NCI-H2227 (cell line): ENCODE measurements at regions not wholly inside any gene's neighbourhood (a gene's known extent, or its start where the extent isn't known, plus 50 kb on each side); places are given as distances from the start of the nearest gene placed in this dataset.
"Not testable (repeated sequence)": the region's sequence is repeated elsewhere in the genome, so short reads cannot be mapped to it uniquely, and the experiment has no call there.

Source experiments
- DNase-seq: peaks from one replicate; lab custom pipeline; 2025; ENCODE audit not compliant: unreplicated experiment; lab: John Stamatoyannopoulos, UW

GRCh38 chr2:150066490-150066889, 421.0 kb downstream of the RND3 start:
- DNase-seq, result no peak

GRCh38 chr2:150063931-150064548, 423.4 kb downstream of the RND3 start:
- DNase-seq, result no peak

- DNase-seq, result no peak
Measured at GRCh38 chr2:150063432-150063889, 424.0 kb downstream of the RND3 start.

DNA sequence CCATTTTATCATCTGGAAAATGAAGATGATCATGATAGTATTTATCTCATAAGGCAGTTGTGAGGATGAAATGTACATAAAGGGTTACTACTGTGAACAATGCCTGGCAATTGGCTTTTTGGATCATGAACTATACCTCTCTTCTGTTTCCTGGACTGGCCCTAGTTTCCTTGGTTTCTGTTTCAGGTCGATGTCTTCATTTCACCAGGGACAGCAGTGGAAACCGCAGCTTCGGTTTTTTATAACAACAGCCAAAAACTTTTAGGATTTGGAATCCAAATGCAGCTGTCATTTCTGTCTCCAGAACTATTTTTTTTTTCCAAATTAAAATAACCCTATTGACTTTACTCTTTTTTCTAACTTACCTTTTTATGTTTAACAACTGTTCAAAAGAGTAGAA, 425.1 kb downstream of the RND3 start:
- DNase-seq, result no peak

GRCh38 chr2:150060341-150060740, 427.1 kb downstream of the RND3 start:
- DNase-seq, result no peak

DNA sequence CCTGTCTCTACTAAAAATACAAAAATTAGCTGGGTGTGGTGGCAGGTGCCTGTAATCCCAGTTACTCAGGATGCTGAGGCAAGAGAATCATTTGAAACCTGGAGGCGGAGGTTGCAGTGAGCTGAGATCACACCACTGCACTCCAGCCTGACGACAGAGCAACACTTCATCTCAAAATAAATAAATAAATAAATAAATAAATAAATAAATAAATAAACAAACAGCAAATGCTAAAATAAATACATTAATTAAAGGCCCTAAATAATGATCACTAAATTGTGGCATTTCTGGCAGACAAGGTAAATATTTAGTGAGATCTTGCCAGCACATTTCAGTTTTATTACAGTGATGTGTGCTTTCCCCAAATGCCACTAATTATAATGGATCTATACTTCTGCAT, 427.8 kb downstream of the RND3 start:
- not testable (repeated sequence) for DNase-seq

DNA sequence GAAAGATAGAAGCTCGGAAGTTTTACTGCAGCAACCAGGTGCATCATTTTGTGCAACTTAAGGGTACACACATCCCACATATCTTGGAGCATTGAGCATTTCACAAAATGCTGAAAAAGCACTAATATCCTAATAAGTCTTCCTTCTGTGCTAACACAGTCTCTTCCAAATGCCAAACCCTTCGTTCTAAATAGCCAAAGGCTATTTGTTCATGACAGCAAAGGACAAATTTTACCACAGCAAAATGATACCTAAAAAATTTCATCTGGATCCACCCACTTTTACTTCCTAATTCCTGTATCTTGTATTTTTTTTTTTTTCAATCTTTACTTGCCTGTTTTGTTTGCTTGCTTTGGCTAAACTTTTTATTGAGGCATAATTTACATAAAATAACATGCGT, 435.0 kb downstream of the RND3 start:
- DNase-seq, result no peak

GRCh38 chr2:150051004-150051403, 436.5 kb downstream of the RND3 start:
- DNase-seq, result no peak

DNA sequence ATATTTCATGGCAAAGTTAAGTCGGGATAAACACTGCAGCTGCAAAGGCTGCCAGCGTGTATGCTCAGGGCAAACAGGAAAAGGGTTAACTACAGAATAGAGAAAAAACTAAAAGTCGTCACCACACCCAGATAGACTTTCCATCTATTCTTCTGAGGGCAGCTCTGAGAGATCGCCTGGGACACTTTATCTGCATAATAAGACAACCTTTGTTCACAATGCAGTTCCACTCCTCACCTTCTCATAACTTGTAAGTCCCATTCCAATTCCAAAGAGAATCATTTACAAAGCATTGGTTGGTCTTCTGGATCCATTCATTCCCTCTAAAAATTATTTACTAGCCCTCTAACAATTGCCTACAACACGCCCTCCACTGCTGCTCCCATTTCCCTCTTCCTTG, 437.4 kb downstream of the RND3 start:
- no peak for DNase-seq

DNA sequence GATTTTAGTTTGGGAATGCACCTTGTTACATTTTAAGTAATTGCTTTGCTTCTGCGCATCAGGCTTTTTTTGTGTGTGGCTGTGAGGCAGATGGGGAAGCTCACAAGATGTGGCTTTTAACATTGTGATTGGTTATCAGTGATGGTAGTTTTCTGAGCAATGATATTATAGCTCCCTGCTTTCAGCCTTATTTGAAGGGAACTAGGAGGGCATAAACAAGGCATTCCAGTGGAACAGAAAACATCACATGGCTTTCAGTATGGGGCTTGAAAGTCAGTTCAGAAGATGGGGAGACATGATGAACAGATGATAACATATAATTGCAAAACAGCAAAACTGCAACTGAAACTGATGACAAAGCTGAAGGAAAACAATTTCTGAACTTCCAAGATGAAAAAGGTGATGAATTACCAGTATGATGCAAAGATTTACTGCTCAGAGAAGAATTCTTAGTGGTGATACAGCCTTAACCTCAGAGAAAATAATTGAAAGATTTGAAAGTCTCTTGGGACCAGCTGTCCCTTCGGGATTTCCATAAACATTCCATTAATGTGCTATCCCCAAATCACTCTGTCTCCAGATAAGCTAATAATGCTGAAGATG, 439.7 kb downstream of the RND3 start:
- DNase-seq, result no peak

DNA sequence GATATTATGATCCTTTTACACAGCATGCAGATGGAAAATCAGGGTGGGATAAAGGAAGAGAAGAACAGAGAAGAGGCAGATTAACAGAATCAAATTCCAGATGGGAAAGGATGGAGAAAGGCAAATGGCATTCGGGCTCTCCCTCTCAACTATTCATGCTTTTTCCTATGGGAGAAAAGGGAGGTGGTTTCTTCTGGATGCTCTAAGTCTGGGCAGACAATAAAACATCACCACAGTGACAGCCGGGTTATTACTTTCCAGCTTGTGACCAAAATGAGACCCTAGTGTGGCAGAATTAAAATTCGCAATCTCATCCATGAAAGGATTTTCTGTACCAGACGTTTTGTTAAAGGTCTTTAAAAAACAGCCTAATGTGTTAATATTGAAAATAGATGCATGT, 440.7 kb downstream of the RND3 start:
- DNase-seq, result no peak

DNA sequence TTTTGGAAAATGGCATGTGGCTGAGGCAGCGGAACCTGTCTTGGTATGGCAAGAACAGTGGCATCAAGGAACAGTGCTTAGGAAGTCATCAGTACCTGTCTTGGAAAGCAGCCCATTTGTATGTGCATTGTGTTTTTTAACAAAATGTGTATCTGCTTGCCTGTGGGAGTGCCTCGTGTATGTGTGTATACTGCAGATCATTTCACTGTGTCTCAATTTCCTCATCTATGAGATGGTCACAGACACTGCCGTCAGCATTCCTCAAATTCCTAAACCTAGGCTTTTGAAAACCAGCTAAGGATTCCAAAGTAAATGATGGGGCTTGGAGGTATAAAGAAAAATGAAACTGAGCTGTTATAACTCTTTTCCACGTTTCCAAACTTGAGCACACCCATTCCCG, 441.3 kb downstream of the RND3 start:
- no peak for DNase-seq

DNA sequence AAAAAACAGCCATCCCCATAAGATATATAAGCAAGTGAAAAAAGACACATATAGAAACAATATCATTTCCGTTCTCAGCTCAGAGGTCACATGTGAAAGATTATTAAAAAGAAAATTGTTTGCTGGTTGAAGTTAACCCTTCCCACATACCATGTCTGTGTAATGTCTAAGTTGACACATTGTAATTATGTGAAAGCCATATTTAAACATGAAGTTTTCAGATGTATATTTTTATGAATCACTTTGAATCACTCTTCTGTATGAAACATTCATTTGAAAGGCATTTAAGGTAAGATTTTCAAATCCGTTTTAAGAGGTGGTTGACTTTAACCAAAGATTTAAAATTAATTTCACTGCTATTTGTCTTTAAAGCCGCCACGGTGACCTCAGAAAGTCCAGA, 441.9 kb downstream of the RND3 start:
- no peak for DNase-seq

DNA sequence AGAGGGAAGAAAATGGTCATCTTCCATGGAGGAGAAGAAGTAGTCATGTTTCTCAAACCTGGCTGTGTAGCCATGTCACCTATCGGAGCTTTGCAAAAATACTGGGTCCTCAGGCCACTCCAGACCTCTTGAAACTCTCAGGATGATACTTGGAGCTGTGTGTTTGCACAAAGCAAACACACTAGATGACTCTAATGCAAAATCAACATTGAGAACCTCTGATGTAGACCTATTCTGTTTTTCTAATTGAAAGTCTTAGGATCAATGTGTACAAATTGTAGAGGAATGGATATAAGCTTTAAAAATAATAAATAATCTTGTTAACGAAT, 444.3 kb downstream of the RND3 start:
- DNase-seq, result no peak

DNA sequence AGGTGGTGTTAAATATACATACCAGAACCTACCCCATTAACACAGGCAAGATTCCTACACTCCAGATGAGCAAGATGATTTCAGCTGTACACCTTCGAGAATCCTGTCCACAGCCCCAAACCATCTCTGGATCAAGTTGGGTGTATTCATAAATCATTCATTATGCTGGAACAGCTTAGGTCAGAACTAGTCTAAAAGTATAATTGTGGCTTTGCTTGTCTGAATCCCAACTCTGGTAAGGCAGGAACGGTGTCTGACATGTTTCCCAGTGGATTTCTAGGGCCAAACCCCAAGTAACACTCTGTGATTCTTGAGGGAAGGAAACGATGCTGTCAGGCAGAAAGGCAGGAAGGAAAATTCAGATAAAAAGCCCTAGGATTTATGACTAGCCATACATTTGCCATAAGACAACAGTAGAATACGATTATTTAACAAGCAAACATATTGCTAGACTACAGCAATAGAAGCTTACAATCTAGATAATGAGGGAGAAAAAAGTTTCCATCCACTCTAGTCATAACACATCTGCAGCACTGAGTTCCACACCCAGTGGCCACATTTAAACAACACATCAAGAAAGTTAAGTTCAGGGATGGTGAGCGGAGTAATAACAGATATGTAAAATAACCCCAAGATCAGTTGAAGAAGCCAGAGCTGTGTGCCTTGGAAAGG, 444.8 kb downstream of the RND3 start:
- DNase-seq, result no peak

DNA sequence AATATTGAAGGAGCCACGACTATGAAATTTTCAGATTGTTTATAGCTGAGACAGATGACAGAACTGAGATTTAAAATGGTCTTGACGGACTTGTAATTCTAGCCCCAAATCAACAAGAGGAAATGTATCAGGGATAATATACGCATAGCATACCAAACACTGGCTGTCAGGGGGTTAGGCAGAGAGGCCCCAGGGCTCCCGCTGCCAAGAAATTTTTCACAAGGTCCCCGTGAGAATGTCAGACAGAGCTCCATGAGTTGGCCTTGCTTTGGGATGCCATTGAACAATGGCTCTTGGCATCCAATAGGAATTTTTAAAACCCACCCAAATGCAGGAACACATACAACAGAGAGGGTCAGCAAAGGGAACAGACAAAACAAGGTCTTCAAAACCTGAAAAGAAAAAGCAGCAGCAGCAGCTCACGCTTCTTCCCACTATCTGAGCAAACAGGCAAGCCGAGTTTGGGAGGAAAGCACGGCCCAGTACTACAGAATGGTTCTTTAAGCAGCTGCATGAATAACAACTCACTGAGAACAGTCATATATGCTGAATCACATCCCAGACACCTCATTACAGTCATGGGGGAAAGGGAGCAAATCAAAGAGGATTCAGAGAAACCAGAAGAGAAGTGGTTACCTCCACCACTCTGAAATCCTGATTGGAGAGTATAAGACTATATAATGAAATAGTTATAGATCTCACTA, 445.6 kb downstream of the RND3 start:
- DNase-seq, result no peak

DNA sequence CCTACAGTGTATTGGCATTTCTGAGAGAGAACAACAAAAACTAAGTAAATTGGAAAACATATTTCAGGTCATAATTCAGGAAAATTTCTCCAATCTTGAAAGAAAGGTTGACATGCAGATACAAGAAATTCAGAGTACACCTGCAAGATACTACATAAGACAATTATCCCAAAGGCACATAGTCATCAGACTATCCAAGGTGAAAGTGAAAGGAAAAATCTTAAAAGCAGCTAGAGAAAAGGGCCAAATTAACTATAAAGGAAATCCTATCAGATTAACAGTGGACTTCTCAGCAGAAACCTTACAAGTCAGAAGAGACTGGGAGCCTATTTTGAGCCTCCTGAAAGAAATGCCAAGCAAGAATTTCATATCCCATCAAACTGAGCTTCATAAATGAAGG, 449.0 kb upstream of the MMADHC start:
- no peak for DNase-seq

DNA sequence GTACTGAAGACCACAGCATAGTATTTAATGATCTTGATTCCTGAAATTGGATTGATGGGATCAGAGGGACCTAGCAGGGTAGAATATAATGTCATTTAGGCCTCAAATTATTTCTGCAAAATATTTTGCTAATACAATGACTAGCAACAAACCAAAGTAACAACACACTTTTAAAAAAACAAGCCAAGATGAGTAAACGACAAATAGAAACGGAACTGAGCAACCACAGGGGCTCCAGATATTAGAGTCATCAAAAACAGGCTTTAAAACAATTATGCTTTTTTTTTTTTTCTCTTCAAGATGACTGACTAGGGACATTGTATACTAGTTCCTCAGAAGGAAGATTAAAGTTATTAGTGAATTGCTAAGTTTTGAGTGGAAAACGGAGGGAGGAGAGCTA, 447.1 kb upstream of the MMADHC start:
- no peak for DNase-seq

GRCh38 chr2:150030436-150031190, 443.0 kb upstream of the MMADHC start:
- DNase-seq, result no peak

GRCh38 chr2:150028322-150028721, 440.7 kb upstream of the MMADHC start:
- no peak for DNase-seq

- DNase-seq, result no peak
Measured at GRCh38 chr2:150027164-150027563, 439.6 kb upstream of the MMADHC start.
